WTC11 (cell line): ENCODE measurements at regions not wholly inside any gene's neighbourhood (a gene's known extent, or its start where the extent isn't known, plus 50 kb on each side); places are given as distances from the start of the nearest gene placed in this dataset.
"Not testable (repeated sequence)": the region's sequence is repeated elsewhere in the genome, so short reads cannot be mapped to it uniquely, and the experiment has no call there.

Source experiments
- ATAC-seq: fragments of 200-7000 bp; cut with Tn5 transposase; 2 replicates; pipeline ENCODE4 v1.10.0; 2021; ENCODE audit warnings: mild to moderate bottlenecking, moderate library complexity
- CTCF ChIA-PET: fragments of 300-600 bp; sonication (Branson Sonifier 250); formaldehyde crosslinking; loops from one replicate; lab custom pipeline; 2021; ENCODE audit warnings: antibody characterized with exemption; lab: Charles Lee
- POLR2A ChIA-PET: fragments of 350-600 bp; sonication (Branson Sonifier 250); formaldehyde crosslinking; loops from one replicate; lab custom pipeline; 2021; ENCODE audit warnings: antibody characterized with exemption; lab: Charles Lee
- DNase-seq: peaks from one replicate; pipeline ENCODE4 v3.0.0; 2021; ENCODE audit warnings: low spot score
- H3K27ac Mint-ChIP-seq: 2 replicates; pipeline ENCODE4 v1.8.0; 2021; ENCODE audit warnings: mixed read lengths
- H3K27me3 Mint-ChIP-seq: 2 replicates; pipeline ENCODE4 v1.8.0; 2021; ENCODE audit warnings: low read depth, mild to moderate bottlenecking, moderate library complexity, mixed read lengths
- H3K36me3 Mint-ChIP-seq: 2 replicates; pipeline ENCODE4 v1.8.0; 2021; ENCODE audit warnings: mixed read lengths
- H3K4me1 Mint-ChIP-seq: 2 replicates; pipeline ENCODE4 v1.8.0; 2022; ENCODE audit warnings: mixed read lengths
- H3K4me3 Mint-ChIP-seq: 2 replicates; pipeline ENCODE4 v1.8.0; 2021; ENCODE audit warnings: mild to moderate bottlenecking, moderate library complexity, mixed read lengths
- H3K9me3 Mint-ChIP-seq: 2 replicates; pipeline ENCODE4 v1.8.0; 2021; ENCODE audit warnings: mixed read lengths
- AR ChIP-seq: fragments of 250-450 bp; sonication (Bioruptor Pico); IDR thresholded peaks from 2 replicates; pipeline ENCODE4 v1.9.0; 2021; ENCODE audit warnings: mild to moderate bottlenecking
- ATF6 ChIP-seq: sonication (generic); formaldehyde crosslinking; IDR thresholded peaks from 2 replicates; pipeline ENCODE4 v1.8.1; 2023; ENCODE audit warnings: mild to moderate bottlenecking, missing genetic modification reagents
- E2F4 ChIP-seq: sonication (generic); formaldehyde crosslinking; IDR thresholded peaks from 2 replicates; pipeline ENCODE4 v1.8.1; 2022; ENCODE audit warnings: low read depth, mild to moderate bottlenecking, moderate library complexity, missing genetic modification reagents, borderline replicate concordance
- GTF2I ChIP-seq: fragments of 250-450 bp; sonication (Bioruptor Pico); conservative IDR thresholded peaks from 2 replicates; pipeline ENCODE4 v1.4.0; 2021; ENCODE audit warnings: mild to moderate bottlenecking
- JAZF1 ChIP-seq: fragments of 250-450 bp; sonication (Bioruptor Pico); IDR thresholded peaks from 2 replicates; pipeline ENCODE4 v1.9.0; 2021; ENCODE audit warnings: moderate library complexity, mild to moderate bottlenecking, inconsistent platforms
- JUN ChIP-seq: sonication (generic); formaldehyde crosslinking; IDR thresholded peaks from 2 replicates; pipeline ENCODE4 v1.8.0; 2023; ENCODE audit warnings: mild to moderate bottlenecking, missing genetic modification reagents
- NFE2L1 ChIP-seq: sonication (generic); formaldehyde crosslinking; IDR thresholded peaks from 2 replicates; pipeline ENCODE4 v1.8.1; 2023; ENCODE audit warnings: missing genetic modification reagents
- NR1H2 ChIP-seq: sonication (generic); formaldehyde crosslinking; IDR thresholded peaks from 2 replicates; pipeline ENCODE4 v1.9.0; 2021; ENCODE audit warnings: mild to moderate bottlenecking, moderate library complexity, missing genetic modification reagents
- SMAD3 ChIP-seq: sonication (generic); formaldehyde crosslinking; IDR thresholded peaks from 2 replicates; pipeline ENCODE4 v1.8.0; 2022; ENCODE audit warnings: missing genetic modification reagents, mild to moderate bottlenecking, borderline replicate concordance
- USF1 ChIP-seq: sonication (generic); formaldehyde crosslinking; IDR thresholded peaks from 2 replicates; pipeline ENCODE4 v1.8.0; 2022; ENCODE audit warnings: mild to moderate bottlenecking, missing genetic modification reagents
- USF2 ChIP-seq: sonication (generic); formaldehyde crosslinking; IDR thresholded peaks from 2 replicates; pipeline ENCODE4 v1.8.1; 2023; ENCODE audit warnings: mild to moderate bottlenecking, missing genetic modification reagents, moderate library complexity
- ZNF138 ChIP-seq: sonication (generic); formaldehyde crosslinking; conservative IDR thresholded peaks from 2 replicates; pipeline ENCODE4 v1.8.1; 2022; ENCODE audit warnings: mild to moderate bottlenecking, moderate library complexity, missing genetic modification reagents
- ZNF263 ChIP-seq: sonication (generic); formaldehyde crosslinking; IDR thresholded peaks from 2 replicates; pipeline ENCODE4 v1.8.1; 2022; ENCODE audit warnings: low read depth, mild to moderate bottlenecking, moderate library complexity, missing genetic modification reagents
- ZNF281 ChIP-seq: sonication (generic); formaldehyde crosslinking; IDR thresholded peaks from 2 replicates; pipeline ENCODE4 v1.8.0; 2023; ENCODE audit warnings: mild to moderate bottlenecking, missing genetic modification reagents
- ZNF317 ChIP-seq: sonication (generic); formaldehyde crosslinking; IDR thresholded peaks from 2 replicates; pipeline ENCODE4 v1.8.1; 2023; ENCODE audit warnings: low read depth, mild to moderate bottlenecking, moderate library complexity, missing genetic modification reagents, borderline replicate concordance

- TF ChIP-seq ZNF281 (CRISPR knock-in tag), result no peak
- TF ChIP-seq JAZF1 (CRISPR knock-in tag), result no peak
- TF ChIP-seq NFE2L1, result no peak
- TF ChIP-seq USF1 (CRISPR knock-in tag), result no peak
- no peak for TF ChIP-seq ATF6 (CRISPR knock-in tag)
- no peak for TF ChIP-seq ZNF263 (CRISPR knock-in tag)
Measured at GRCh38 chr4:93912146-93912545, 83.6 kb downstream of the ATOH1 start (continued).

GRCh38 chr4:93918856-93919255, 90.3 kb downstream of the ATOH1 start:
- CTCF ChIA-PET, result no interaction called here
- Mint-ChIP-seq H3K4me1 (no peaks in the 10 kb centered on the region), H3K27ac (no peak overlapping the region), H3K4me3 (no peak overlapping the region), H3K9me3 (peaks cover 5% of the 10 kb centered on the region), H3K27me3 (no peaks in the 10 kb centered on the region), H3K36me3 (no peaks in the 10 kb centered on the region)
- POLR2A ChIA-PET, result no interaction called here
- TF ChIP-seq NR1H2 (CRISPR knock-in tag) (no peak), ZNF281 (CRISPR knock-in tag) (no peak), ZNF317 (no peak), USF2 (CRISPR knock-in tag) (no peak)
- ATAC-seq (no peak), DNase-seq (no peak)

GRCh38 chr4:93923570-93923969, 95.0 kb downstream of the ATOH1 start:
- H3K4me1 Mint-ChIP-seq, H3K36me3 Mint-ChIP-seq, CTCF ChIA-PET, POLR2A ChIA-PET, H3K4me3 Mint-ChIP-seq, DNase-seq, ATAC-seq, H3K27ac Mint-ChIP-seq, H3K27me3 Mint-ChIP-seq: not testable (repeated sequence)
- TF ChIP-seq GTF2I (CRISPR knock-in tag), result 0 out of 2 replicates have a peak, but pooled peaks have one; percentile 58
- peaks cover 16% of the 10 kb centered on the region for H3K9me3 Mint-ChIP-seq

- ChIA-PET CTCF (no interaction called here), POLR2A (no interaction called here)
- H3K36me3 Mint-ChIP-seq, result no peaks in the 10 kb centered on the region
- ATAC-seq, result peak; percentile 59
- H3K27me3 Mint-ChIP-seq, result no peaks in the 10 kb centered on the region
- peaks cover 19% of the 10 kb centered on the region for H3K9me3 Mint-ChIP-seq
- no peak overlapping the region for H3K4me3 Mint-ChIP-seq
- no peak for DNase-seq
- H3K27ac Mint-ChIP-seq, result no peak overlapping the region
- H3K4me1 Mint-ChIP-seq, result peaks cover 27% of the 10 kb centered on the region
- TF ChIP-seq AR (no peak), JUN (CRISPR knock-in tag) (no peak), USF2 (CRISPR knock-in tag) (no peak), ZNF138 (CRISPR knock-in tag) (no peak), E2F4 (CRISPR knock-in tag) (no peak), SMAD3 (CRISPR knock-in tag) (no peak)
Measured at GRCh38 chr4:93947286-93947685, 118.7 kb downstream of the ATOH1 start.
